Testis (tissue), 2 donors: ENCODE measurements at regions not wholly inside any gene's neighbourhood (a gene's known extent, or its start where the extent isn't known, plus 50 kb on each side); places are given as distances from the start of the nearest gene placed in this dataset.

Experiments used
- DNase-seq: peaks from one replicate; pipeline ENCODE4 v3.0.0-alpha.2; 2019
- H3K27ac ChIP-seq, 2 donors: fragments of 200-600 bp; sonication (generic); one replicate each; pipeline ENCODE4 v1.5.1; 2019
- H3K27me3 ChIP-seq: fragments of 200-600 bp; sonication (generic); one replicate; pipeline ENCODE4 v1.5.1; 2019
- H3K36me3 ChIP-seq: fragments of 200-600 bp; sonication (generic); one replicate; pipeline ENCODE4 v1.5.1; 2017; ENCODE audit warnings: low read depth; ENCODE audit errors: missing control alignments
- H3K4me1 ChIP-seq: fragments of 200-600 bp; sonication (generic); one replicate; pipeline ENCODE4 v1.5.1; 2019
- H3K4me3 ChIP-seq, 2 donors: fragments of 200-600 bp; sonication (generic); one replicate each; pipeline ENCODE4 v1.5.1; 2017 to 2019
- H3K9me3 ChIP-seq: fragments of 200-600 bp; sonication (generic); one replicate; pipeline ENCODE4 v1.5.1; 2017
- CTCF ChIP-seq, 3 experiments: fragments of 450-650 bp in 2 of 3; fragments of 200-600 bp in 1 of 3; sonication (generic) in 1 of 3; IDR thresholded peaks; one replicate each; pipeline ENCODE4 v1.5.1; 2016 to 2019; ENCODE audit warnings: antibody characterized with exemption in 3 of 3, mild to moderate bottlenecking in 2 of 3, moderate library complexity in 1 of 3
- POLR2A ChIP-seq: fragments of 450-650 bp; IDR thresholded peaks from one replicate; pipeline ENCODE4 v1.6.1; 2017; ENCODE audit warnings: antibody characterized with exemption, mild to moderate bottlenecking, moderate library complexity
- WGBS, 2 donors: methylation state at CpG; one replicate each; pipeline ENCODE4 v1.1.5; 2018; 5-methylcytosine and 5-hydroxymethylcytosine counted together
- intact Hi-C: fragments of 100-400 bp; cut with DNase I; formaldehyde crosslinking; loops from one replicate; pipeline ENCODE4 v1.15.1; 2023; ENCODE audit warnings: low total_unique reads

DNA sequence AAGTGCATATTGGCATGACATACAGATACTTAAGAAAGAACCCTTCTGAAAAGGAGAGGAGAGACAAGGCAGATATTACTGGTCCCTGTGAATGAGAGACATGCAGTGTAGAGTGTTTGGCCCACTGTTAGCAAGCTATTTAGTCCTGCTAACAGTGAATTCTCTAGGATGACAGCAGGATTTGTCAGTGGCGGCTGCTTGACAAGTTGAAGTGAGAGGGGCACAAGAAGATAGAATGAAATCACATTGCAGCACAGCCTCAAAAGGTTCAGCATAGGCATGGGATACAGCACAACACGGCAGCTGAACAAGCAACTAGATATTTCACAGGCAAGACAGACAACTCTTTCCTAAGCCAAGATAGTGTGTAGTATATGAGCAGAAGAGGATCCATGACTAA is 407.9 kb downstream of the PLA2G4A start:
- no peaks in the 10 kb centered on the region for H3K4me1 ChIP-seq
- H3K27ac ChIP-seq: no peak overlapping the region
- H3K9me3 ChIP-seq: no peaks in the 10 kb centered on the region
- intact Hi-C loops: no loop called here
- no peak overlapping the region for H3K4me3 ChIP-seq
- 77 to 83% methylated on average over 2 of the region's 2 CpGs for WGBS, 2 donors
- no peaks in the 10 kb centered on the region for H3K36me3 ChIP-seq
- no peaks in the 10 kb centered on the region for H3K27me3 ChIP-seq
- TF ChIP-seq POLR2A (no peak), CTCF (IDR thresholded peaks at IDR 0.05) (no peak)
- no peak for DNase-seq

GRCh38 chr1:187237542-187237941 is 408.8 kb downstream of the PLA2G4A start:
- H3K27me3 ChIP-seq: no peaks in the 10 kb centered on the region
- H3K36me3 ChIP-seq: no peaks in the 10 kb centered on the region
- H3K27ac ChIP-seq: no peak overlapping the region
- intact Hi-C loops: no loop called here
- WGBS, 2 donors: 88 to 95% methylated on average over 3 of the region's 3 CpGs
- no peak for DNase-seq
- TF ChIP-seq POLR2A (no peak), CTCF (IDR thresholded peaks at IDR 0.05) (no peak)
- no peaks in the 10 kb centered on the region for H3K9me3 ChIP-seq
- no peaks in the 10 kb centered on the region for H3K4me1 ChIP-seq
- no peak overlapping the region for H3K4me3 ChIP-seq

DNA sequence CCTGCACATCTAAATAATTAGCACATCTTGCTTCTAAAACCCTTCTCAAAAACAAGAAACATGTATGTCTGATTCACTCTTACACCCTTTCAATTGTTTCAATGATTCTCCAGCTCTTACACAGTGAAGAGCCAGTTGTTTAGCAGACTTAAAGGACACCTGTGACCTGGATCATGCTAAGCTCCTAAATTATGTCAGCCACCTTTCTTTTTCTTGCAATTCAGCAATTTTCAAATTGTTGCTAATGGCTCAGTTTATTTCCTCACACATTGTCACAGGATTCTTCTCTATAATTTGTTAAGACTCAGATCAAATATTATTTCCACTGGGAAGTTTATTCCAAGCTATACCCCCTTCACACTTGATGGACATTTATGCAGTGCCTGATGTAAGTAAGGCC is 413.2 kb downstream of the PLA2G4A start:
- DNase-seq: no peak
- intact Hi-C loops: no loop called here
- Histone ChIP-seq H3K4me3 (no peak overlapping the region), H3K9me3 (no peaks in the 10 kb centered on the region), H3K27ac (no peak overlapping the region), H3K27me3 (no peaks in the 10 kb centered on the region), H3K4me1 (no peaks in the 10 kb centered on the region), H3K36me3 (no peaks in the 10 kb centered on the region)
- TF ChIP-seq CTCF (IDR thresholded peaks at IDR 0.05) (no peak), POLR2A (no peak)

- Histone ChIP-seq H3K27ac (no peak overlapping the region), H3K9me3 (no peaks in the 10 kb centered on the region), H3K4me3 (no peak overlapping the region), H3K27me3 (no peaks in the 10 kb centered on the region), H3K36me3 (no peaks in the 10 kb centered on the region), H3K4me1 (no peaks in the 10 kb centered on the region)
- intact Hi-C loops: no loop called here
- WGBS, 2 donors: 15 to 22% methylated on average over 4 of the region's 4 CpGs
- TF ChIP-seq CTCF (IDR thresholded peaks at IDR 0.05) (no peak), POLR2A (no peak)
- DNase-seq: peak; percentile 73
These were observed 415.9 kb downstream of the PLA2G4A start for GRCh38 chr1:187244623-187245022.

- intact Hi-C loops: no loop called here
- Histone ChIP-seq H3K27me3 (no peaks in the 10 kb centered on the region), H3K36me3 (no peaks in the 10 kb centered on the region), H3K27ac (no peak overlapping the region), H3K4me1 (no peaks in the 10 kb centered on the region), H3K4me3 (no peak overlapping the region), H3K9me3 (no peaks in the 10 kb centered on the region)
- TF ChIP-seq POLR2A (no peak), CTCF (IDR thresholded peaks at IDR 0.05) (no peak)
- no peak for DNase-seq
- 86 to 93% methylated on average over 1 of the region's 1 CpG for WGBS, 2 donors
These were observed 416.5 kb downstream of the PLA2G4A start for GRCh38 chr1:187245201-187245600.
